ENCODE measurements at regions not wholly inside any gene's neighbourhood (a gene's known extent, or its start where the extent isn't known, plus 50 kb on each side); places are given as distances from the start of the nearest gene placed in this dataset.

GRCh38 chr12:17511369-17511768 lies 578.6 kb downstream of the RERGL start:
- WGBS, 2 donors: 29 to 42% methylated on average over 1 of the region's 1 CpG
- Histone ChIP-seq H3K4me3 (ENCODE audit: low read length in 2 of 2) (no peak overlapping the region), H3K27ac (ENCODE audit: low read depth in 1 of 2, low read length in 2 of 2) (no peak overlapping the region), H3K4me1 (ENCODE audit: control insufficient read depth in 1 of 2, insufficient read depth in 2 of 2, low read length in 2 of 2) (no peaks in the 10 kb centered on the region), H3K27me3 (ENCODE audit: control insufficient read depth in 1 of 2, insufficient read depth in 2 of 2, low read length in 1 of 2) (no peaks in the 10 kb centered on the region), H3K9me3 (ENCODE audit: control insufficient read depth, low read length) (no peaks in the 10 kb centered on the region), H3K36me3 (ENCODE audit: control insufficient read depth in 1 of 2, insufficient read depth in 2 of 2, low read length in 1 of 2) (no peaks in the 10 kb centered on the region)
- no peak for DNase-seq
- ATAC-seq (ENCODE audit: low FRiP score): no peak
- intact Hi-C loops (cut with DNase I): no loop called here

DNA sequence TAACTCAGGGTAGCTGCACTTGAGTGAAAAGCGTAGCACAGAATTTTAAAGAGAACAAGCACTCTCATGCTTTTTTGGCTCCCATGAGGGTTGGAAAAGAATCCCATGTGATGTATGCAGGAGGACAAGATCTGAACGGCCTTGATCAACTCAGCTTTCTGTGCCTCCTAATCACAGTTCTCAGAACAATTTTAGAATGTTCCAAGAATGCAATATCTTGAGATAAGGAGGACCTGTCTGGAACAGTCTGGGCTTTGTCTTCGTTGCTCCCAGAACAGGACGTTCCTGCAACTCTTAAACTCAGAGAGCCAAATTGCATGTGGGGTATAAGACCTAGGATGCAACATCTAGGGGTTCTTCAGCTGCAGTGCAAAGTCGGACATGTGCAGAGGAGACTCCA lies 582.7 kb downstream of the RERGL start:
- no peaks in the 10 kb centered on the region for H3K9me3 ChIP-seq (ENCODE audit: control insufficient read depth, low read length)
- 45 to 56% methylated on average over 5 of the region's 5 CpGs for WGBS, 2 donors
- H3K36me3 ChIP-seq (ENCODE audit: control insufficient read depth in 1 of 2, insufficient read depth in 2 of 2, low read length in 1 of 2): no peaks in the 10 kb centered on the region
- H3K27me3 ChIP-seq (ENCODE audit: control insufficient read depth in 1 of 2, insufficient read depth in 2 of 2, low read length in 1 of 2): no peaks in the 10 kb centered on the region
- no peak overlapping the region for H3K27ac ChIP-seq (ENCODE audit: low read depth in 1 of 2, low read length in 2 of 2)
- intact Hi-C loops (cut with DNase I): no loop called here
- H3K4me1 ChIP-seq (ENCODE audit: control insufficient read depth in 1 of 2, insufficient read depth in 2 of 2, low read length in 2 of 2): no peaks in the 10 kb centered on the region
- ATAC-seq (ENCODE audit: low FRiP score) (no peak), DNase-seq (no peak)
- no peak overlapping the region for H3K4me3 ChIP-seq (ENCODE audit: low read length in 2 of 2)

DNA sequence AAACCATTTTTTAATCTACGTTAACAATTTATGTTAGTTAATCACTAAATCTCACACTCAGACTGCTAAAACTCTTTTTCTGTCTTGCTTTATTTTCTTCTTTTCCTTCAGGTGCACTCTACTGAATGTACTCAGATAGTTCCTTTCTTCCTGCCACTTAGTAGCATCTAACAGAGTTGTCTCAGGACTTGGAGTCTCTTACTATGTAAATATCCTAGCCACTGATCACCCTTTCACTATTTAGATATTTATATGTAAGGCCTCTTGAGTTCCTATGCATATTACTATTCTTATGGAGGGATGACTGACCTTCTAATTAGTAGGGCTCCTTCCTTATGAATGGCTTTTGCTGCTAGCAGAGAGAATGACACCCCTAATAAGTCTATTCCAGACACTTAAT lies 586.3 kb downstream of the RERGL start:
- Histone ChIP-seq H3K4me1 (ENCODE audit: control insufficient read depth in 1 of 2, insufficient read depth in 2 of 2, low read length in 2 of 2) (no peaks in the 10 kb centered on the region), H3K9me3 (ENCODE audit: control insufficient read depth, low read length) (no peaks in the 10 kb centered on the region), H3K27me3 (ENCODE audit: control insufficient read depth in 1 of 2, insufficient read depth in 2 of 2, low read length in 1 of 2) (no peaks in the 10 kb centered on the region), H3K4me3 (ENCODE audit: low read length in 2 of 2) (no peak overlapping the region), H3K27ac (ENCODE audit: low read depth in 1 of 2, low read length in 2 of 2) (no peak overlapping the region), H3K36me3 (ENCODE audit: control insufficient read depth in 1 of 2, insufficient read depth in 2 of 2, low read length in 1 of 2) (no peaks in the 10 kb centered on the region)
- DNase-seq: no peak
- intact Hi-C loops (cut with DNase I): no loop called here
- 81 to 95% methylated on average over 1 of the region's 1 CpG for WGBS, 2 donors
- no peak for ATAC-seq (ENCODE audit: low FRiP score)

GRCh38 chr12:17489452-17489851 lies 600.5 kb downstream of the RERGL start:
- intact Hi-C loops (cut with DNase I): no loop called here
- WGBS, 2 donors: 49 to 62% methylated on average over 4 of the region's 4 CpGs
- Histone ChIP-seq H3K9me3 (ENCODE audit: control insufficient read depth, low read length) (no peaks in the 10 kb centered on the region), H3K27me3 (ENCODE audit: control insufficient read depth in 1 of 2, insufficient read depth in 2 of 2, low read length in 1 of 2) (no peaks in the 10 kb centered on the region), H3K27ac (ENCODE audit: low read depth in 1 of 2, low read length in 2 of 2) (no peak overlapping the region), H3K4me1 (ENCODE audit: control insufficient read depth in 1 of 2, insufficient read depth in 2 of 2, low read length in 2 of 2) (no peaks in the 10 kb centered on the region), H3K4me3 (ENCODE audit: low read length in 2 of 2) (no peak overlapping the region), H3K36me3 (ENCODE audit: control insufficient read depth in 1 of 2, insufficient read depth in 2 of 2, low read length in 1 of 2) (no peaks in the 10 kb centered on the region)
- DNase-seq (no peak), ATAC-seq (ENCODE audit: low FRiP score) (no peak)

GRCh38 chr12:17478908-17479673 lies 610.9 kb downstream of the RERGL start:
- no peak overlapping the region for H3K4me3 ChIP-seq (ENCODE audit: low read length in 2 of 2)
- H3K36me3 ChIP-seq (ENCODE audit: control insufficient read depth in 1 of 2, insufficient read depth in 2 of 2, low read length in 1 of 2): no peaks in the 10 kb centered on the region
- intact Hi-C loops (cut with DNase I): no loop called here
- ATAC-seq (ENCODE audit: low FRiP score): peak; percentile 54
- WGBS, 2 donors: 84 to 88% methylated on average over 8 of the region's 8 CpGs
- H3K27me3 ChIP-seq (ENCODE audit: control insufficient read depth in 1 of 2, insufficient read depth in 2 of 2, low read length in 1 of 2): no peaks in the 10 kb centered on the region
- no peak for DNase-seq
- H3K9me3 ChIP-seq (ENCODE audit: control insufficient read depth, low read length): no peaks in the 10 kb centered on the region
- no peaks in the 10 kb centered on the region for H3K4me1 ChIP-seq (ENCODE audit: control insufficient read depth in 1 of 2, insufficient read depth in 2 of 2, low read length in 2 of 2)
- no peak overlapping the region for H3K27ac ChIP-seq (ENCODE audit: low read depth in 1 of 2, low read length in 2 of 2)

DNA sequence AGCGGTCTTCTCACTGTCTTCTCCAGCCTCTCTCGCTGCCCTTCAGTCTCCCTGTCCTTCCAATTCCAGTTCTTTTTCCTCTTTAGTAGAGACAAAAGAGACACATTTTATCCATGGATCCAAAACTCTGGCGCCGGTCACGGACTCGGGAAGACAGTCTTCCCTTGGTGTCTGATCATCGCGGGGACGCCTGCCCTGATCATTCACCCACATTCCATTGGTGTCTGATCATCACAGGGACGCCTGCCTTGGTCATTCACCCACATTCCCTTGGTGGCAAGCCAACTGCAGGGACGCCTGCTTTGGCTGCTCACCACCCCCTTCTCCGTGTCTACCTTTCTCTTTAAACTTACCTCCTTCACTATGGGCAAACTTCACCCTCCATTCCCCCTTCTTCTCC lies 619.5 kb downstream of the RERGL start:
- no peak overlapping the region for H3K27ac ChIP-seq (ENCODE audit: low read depth in 1 of 2, low read length in 2 of 2)
- no peak for DNase-seq
- H3K4me1 ChIP-seq (ENCODE audit: control insufficient read depth in 1 of 2, insufficient read depth in 2 of 2, low read length in 2 of 2): no peaks in the 10 kb centered on the region
- H3K4me3 ChIP-seq (ENCODE audit: low read length in 2 of 2): no peak overlapping the region
- intact Hi-C loops (cut with DNase I): no loop called here
- no peaks in the 10 kb centered on the region for H3K27me3 ChIP-seq (ENCODE audit: control insufficient read depth in 1 of 2, insufficient read depth in 2 of 2, low read length in 1 of 2)
- no peaks in the 10 kb centered on the region for H3K9me3 ChIP-seq (ENCODE audit: control insufficient read depth, low read length)
- H3K36me3 ChIP-seq (ENCODE audit: control insufficient read depth in 1 of 2, insufficient read depth in 2 of 2, low read length in 1 of 2): no peaks in the 10 kb centered on the region
- no peak for ATAC-seq (ENCODE audit: low FRiP score)
- WGBS, 2 donors: 88 to 90% methylated on average over 12 of the region's 12 CpGs

DNA sequence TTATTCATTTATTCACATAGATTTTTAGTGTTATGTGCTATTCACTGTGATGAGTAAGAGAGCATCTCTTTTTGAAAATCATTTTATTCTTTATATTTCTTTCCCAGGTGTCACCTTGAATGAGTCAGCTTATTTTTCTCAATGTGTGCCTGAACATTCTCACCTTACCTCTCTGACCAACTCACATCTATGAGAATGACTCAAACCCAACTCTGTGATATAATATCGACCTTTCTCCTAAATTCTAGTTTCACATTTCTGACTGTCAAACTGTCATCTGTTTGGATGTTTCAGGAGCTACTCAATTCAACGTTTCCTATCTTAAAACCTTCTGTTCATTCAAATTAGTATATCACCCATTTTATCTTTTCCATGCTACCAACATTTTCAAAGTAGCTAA lies 630.8 kb downstream of the RERGL start:
- no peaks in the 10 kb centered on the region for H3K9me3 ChIP-seq (ENCODE audit: control insufficient read depth, low read length)
- ATAC-seq (ENCODE audit: low FRiP score) (no peak), DNase-seq (no peak)
- intact Hi-C loops (cut with DNase I): no loop called here
- no peaks in the 10 kb centered on the region for H3K4me1 ChIP-seq (ENCODE audit: control insufficient read depth in 1 of 2, insufficient read depth in 2 of 2, low read length in 2 of 2)
- no peak overlapping the region for H3K4me3 ChIP-seq (ENCODE audit: low read length in 2 of 2)
- no peak overlapping the region for H3K27ac ChIP-seq (ENCODE audit: low read depth in 1 of 2, low read length in 2 of 2)
- no peaks in the 10 kb centered on the region for H3K36me3 ChIP-seq (ENCODE audit: control insufficient read depth in 1 of 2, insufficient read depth in 2 of 2, low read length in 1 of 2)
- H3K27me3 ChIP-seq (ENCODE audit: control insufficient read depth in 1 of 2, insufficient read depth in 2 of 2, low read length in 1 of 2): no peaks in the 10 kb centered on the region
- 57 to 59% methylated on average over 2 of the region's 2 CpGs for WGBS, 2 donors

GRCh38 chr12:17456486-17456885 lies 633.5 kb downstream of the RERGL start:
- 57 to 72% methylated on average over 2 of the region's 2 CpGs for WGBS, 2 donors
- H3K27me3 ChIP-seq (ENCODE audit: control insufficient read depth in 1 of 2, insufficient read depth in 2 of 2, low read length in 1 of 2): no peaks in the 10 kb centered on the region
- ATAC-seq (ENCODE audit: low FRiP score): no peak
- no peak overlapping the region for H3K4me3 ChIP-seq (ENCODE audit: low read length in 2 of 2)
- H3K9me3 ChIP-seq (ENCODE audit: control insufficient read depth, low read length): no peaks in the 10 kb centered on the region
- H3K27ac ChIP-seq (ENCODE audit: low read depth in 1 of 2, low read length in 2 of 2): no peak overlapping the region
- H3K4me1 ChIP-seq (ENCODE audit: control insufficient read depth in 1 of 2, insufficient read depth in 2 of 2, low read length in 2 of 2): no peaks in the 10 kb centered on the region
- no peak for DNase-seq
- intact Hi-C loops (cut with DNase I): no loop called here
- H3K36me3 ChIP-seq (ENCODE audit: control insufficient read depth in 1 of 2, insufficient read depth in 2 of 2, low read length in 1 of 2): no peaks in the 10 kb centered on the region

GRCh38 chr12:17438141-17438540 lies 651.9 kb downstream of the RERGL start:
- H3K4me1 ChIP-seq (ENCODE audit: control insufficient read depth in 1 of 2, insufficient read depth in 2 of 2, low read length in 2 of 2): no peaks in the 10 kb centered on the region
- DNase-seq (no peak), ATAC-seq (ENCODE audit: low FRiP score) (no peak)
- H3K4me3 ChIP-seq (ENCODE audit: low read length in 2 of 2): no peak overlapping the region
- no peaks in the 10 kb centered on the region for H3K27me3 ChIP-seq (ENCODE audit: control insufficient read depth in 1 of 2, insufficient read depth in 2 of 2, low read length in 1 of 2)
- no peak overlapping the region for H3K27ac ChIP-seq (ENCODE audit: low read depth in 1 of 2, low read length in 2 of 2)
- no peaks in the 10 kb centered on the region for H3K36me3 ChIP-seq (ENCODE audit: control insufficient read depth in 1 of 2, insufficient read depth in 2 of 2, low read length in 1 of 2)
- H3K9me3 ChIP-seq (ENCODE audit: control insufficient read depth, low read length): peaks cover 2% of the 10 kb centered on the region
- intact Hi-C loops (cut with DNase I): no loop called here
